ENCODE measurements at regions not wholly inside any gene's neighbourhood (a gene's known extent, or its start where the extent isn't known, plus 50 kb on each side); places are given as distances from the start of the nearest gene placed in this dataset.

GRCh38 chr14:43249591-43249990 lies 1257.5 kb downstream of the FSCB start:
- Histone ChIP-seq H3K9ac (ENCODE audit: low read length in 3 of 3) (no peak overlapping the region), H3K36me3 (ENCODE audit: control insufficient read depth in 2 of 3, insufficient read depth in 3 of 3, low read length in 3 of 3) (no peaks in the 10 kb centered on the region), H3K9me3 (ENCODE audit: control insufficient read depth in 2 of 3, insufficient read depth in 1 of 3, low read length in 3 of 3) (no peaks in the 10 kb centered on the region), H3K27ac (ENCODE audit: low read depth in 2 of 2, low read length in 2 of 2) (no peak overlapping the region), H3K4me3 (ENCODE audit: low read length in 3 of 3) (no peak overlapping the region), H3K27me3 (ENCODE audit: control insufficient read depth, insufficient read depth, low read length) (no peaks in the 10 kb centered on the region), H3K4me1 (ENCODE audit: control insufficient read depth in 2 of 3, insufficient read depth in 2 of 3, low read depth in 1 of 3, low read length in 3 of 3) (no peaks in the 10 kb centered on the region)
- TF ChIP-seq, protein P1, sequence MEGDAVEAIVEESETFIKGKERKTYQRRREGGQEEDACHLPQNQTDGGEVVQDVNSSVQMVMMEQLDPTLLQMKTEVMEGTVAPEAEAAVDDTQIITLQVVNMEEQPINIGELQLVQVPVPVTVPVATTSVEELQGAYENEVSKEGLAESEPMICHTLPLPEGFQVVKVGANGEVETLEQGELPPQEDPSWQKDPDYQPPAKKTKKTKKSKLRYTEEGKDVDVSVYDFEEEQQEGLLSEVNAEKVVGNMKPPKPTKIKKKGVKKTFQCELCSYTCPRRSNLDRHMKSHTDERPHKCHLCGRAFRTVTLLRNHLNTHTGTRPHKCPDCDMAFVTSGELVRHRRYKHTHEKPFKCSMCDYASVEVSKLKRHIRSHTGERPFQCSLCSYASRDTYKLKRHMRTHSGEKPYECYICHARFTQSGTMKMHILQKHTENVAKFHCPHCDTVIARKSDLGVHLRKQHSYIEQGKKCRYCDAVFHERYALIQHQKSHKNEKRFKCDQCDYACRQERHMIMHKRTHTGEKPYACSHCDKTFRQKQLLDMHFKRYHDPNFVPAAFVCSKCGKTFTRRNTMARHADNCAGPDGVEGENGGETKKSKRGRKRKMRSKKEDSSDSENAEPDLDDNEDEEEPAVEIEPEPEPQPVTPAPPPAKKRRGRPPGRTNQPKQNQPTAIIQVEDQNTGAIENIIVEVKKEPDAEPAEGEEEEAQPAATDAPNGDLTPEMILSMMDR (IDR thresholded peaks at IDR 0.05; ENCODE audit: borderline replicate concordance, extremely low read depth, insufficient read depth): no peak
- FAIRE-seq (no peak), DNase-seq (peak in 3 of 5 donors; percentile 12 to 50 (median 38))
- intact Hi-C loops (cut with DNase I): no loop called here

GRCh38 chr14:43249116-43249515 lies 1258.0 kb downstream of the FSCB start:
- H3K27me3 ChIP-seq (ENCODE audit: control insufficient read depth, insufficient read depth, low read length): no peaks in the 10 kb centered on the region
- H3K9me3 ChIP-seq (ENCODE audit: control insufficient read depth in 2 of 3, insufficient read depth in 1 of 3, low read length in 3 of 3): no peaks in the 10 kb centered on the region
- TF ChIP-seq, protein P1 (IDR thresholded peaks at IDR 0.05; ENCODE audit: borderline replicate concordance, extremely low read depth, insufficient read depth): no peak
- H3K36me3 ChIP-seq (ENCODE audit: control insufficient read depth in 2 of 3, insufficient read depth in 3 of 3, low read length in 3 of 3): no peaks in the 10 kb centered on the region
- no peak overlapping the region for H3K9ac ChIP-seq (ENCODE audit: low read length in 3 of 3)
- DNase-seq: peak in 1 of 5 donors; percentile 4
- intact Hi-C loops (cut with DNase I): no loop called here
- peak; percentile 29 for FAIRE-seq
- H3K4me1 ChIP-seq (ENCODE audit: control insufficient read depth in 2 of 3, insufficient read depth in 2 of 3, low read depth in 1 of 3, low read length in 3 of 3): no peaks in the 10 kb centered on the region
- no peak overlapping the region for H3K27ac ChIP-seq (ENCODE audit: low read depth in 2 of 2, low read length in 2 of 2)
- no peak overlapping the region for H3K4me3 ChIP-seq (ENCODE audit: low read length in 3 of 3)

DNA sequence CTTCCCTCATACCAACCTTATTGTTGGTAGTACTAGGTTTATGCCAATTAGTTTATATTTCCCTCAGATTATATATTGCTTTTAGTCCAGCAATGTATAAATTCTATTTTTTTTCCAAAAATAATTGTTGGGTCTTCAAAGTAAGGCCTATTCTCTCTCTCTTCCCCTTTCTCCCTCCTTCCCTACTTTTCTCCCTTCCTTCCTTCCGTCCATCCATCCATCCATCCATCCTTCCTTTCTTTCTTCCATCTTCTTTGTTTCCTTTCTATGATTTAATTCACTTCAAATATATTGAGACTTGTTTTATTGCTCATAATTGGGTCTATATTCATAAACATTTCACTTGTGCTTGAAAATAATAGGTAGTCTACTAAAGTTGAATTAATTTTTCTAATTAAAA lies 1259.2 kb downstream of the FSCB start:
- H3K9me3 ChIP-seq (ENCODE audit: control insufficient read depth in 2 of 3, insufficient read depth in 1 of 3, low read length in 3 of 3): no peaks in the 10 kb centered on the region
- DNase-seq (no peak), FAIRE-seq (no peak)
- no peaks in the 10 kb centered on the region for H3K4me1 ChIP-seq (ENCODE audit: control insufficient read depth in 2 of 3, insufficient read depth in 2 of 3, low read depth in 1 of 3, low read length in 3 of 3)
- no peak overlapping the region for H3K4me3 ChIP-seq (ENCODE audit: low read length in 3 of 3)
- H3K27ac ChIP-seq (ENCODE audit: low read depth in 2 of 2, low read length in 2 of 2): no peak overlapping the region
- H3K9ac ChIP-seq (ENCODE audit: low read length in 3 of 3): no peak overlapping the region
- TF ChIP-seq, protein P1 (IDR thresholded peaks at IDR 0.05; ENCODE audit: borderline replicate concordance, extremely low read depth, insufficient read depth): no peak
- H3K27me3 ChIP-seq (ENCODE audit: control insufficient read depth, insufficient read depth, low read length): no peaks in the 10 kb centered on the region
- intact Hi-C loops (cut with DNase I): no loop called here
- no peaks in the 10 kb centered on the region for H3K36me3 ChIP-seq (ENCODE audit: control insufficient read depth in 2 of 3, insufficient read depth in 3 of 3, low read length in 3 of 3)

DNA sequence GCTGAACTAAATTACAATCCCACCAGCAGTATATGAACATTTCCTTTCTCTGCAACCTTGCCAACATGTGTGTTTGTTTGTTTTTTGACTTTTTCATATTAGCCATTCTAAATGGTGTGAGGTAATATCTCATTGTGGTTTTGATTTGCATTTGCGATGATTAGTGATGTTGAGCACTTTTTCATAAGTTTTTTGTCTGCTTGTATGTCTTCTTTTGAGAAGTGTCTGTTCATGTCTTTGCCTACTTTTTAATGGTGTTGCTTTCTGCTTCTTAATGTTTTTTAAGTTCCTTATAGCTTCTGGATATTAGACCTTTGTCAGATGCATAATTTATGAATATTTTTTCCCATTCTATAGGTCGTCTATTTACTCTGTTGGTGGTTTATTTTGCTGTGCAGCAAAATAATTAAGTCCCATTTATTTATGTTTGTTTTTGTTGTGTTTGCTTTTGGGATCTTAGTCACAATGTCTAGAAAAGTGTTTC lies 1262.9 kb downstream of the FSCB start:
- Histone ChIP-seq H3K27me3 (ENCODE audit: control insufficient read depth, insufficient read depth, low read length) (no peaks in the 10 kb centered on the region), H3K9ac (ENCODE audit: low read length in 3 of 3) (no peak overlapping the region), H3K4me1 (ENCODE audit: control insufficient read depth in 2 of 3, insufficient read depth in 2 of 3, low read depth in 1 of 3, low read length in 3 of 3) (no peaks in the 10 kb centered on the region), H3K27ac (ENCODE audit: low read depth in 2 of 2, low read length in 2 of 2) (no peak overlapping the region), H3K36me3 (ENCODE audit: control insufficient read depth in 2 of 3, insufficient read depth in 3 of 3, low read length in 3 of 3) (no peaks in the 10 kb centered on the region), H3K4me3 (ENCODE audit: low read length in 3 of 3) (no peak overlapping the region), H3K9me3 (ENCODE audit: control insufficient read depth in 2 of 3, insufficient read depth in 1 of 3, low read length in 3 of 3) (no peaks in the 10 kb centered on the region)
- intact Hi-C loops (cut with DNase I): no loop called here
- FAIRE-seq (no peak), DNase-seq (no peak)
- TF ChIP-seq, protein P1 (IDR thresholded peaks at IDR 0.05; ENCODE audit: borderline replicate concordance, extremely low read depth, insufficient read depth): no peak

Data from kidney (tissue), 13 donors.